Mucosa of rectum (tissue), 2 donors: ENCODE measurements at regions not wholly inside any gene's neighbourhood (a gene's known extent, or its start where the extent isn't known, plus 50 kb on each side); places are given as distances from the start of the nearest gene placed in this dataset.
A peak's percentile ranks its signal among the peaks of the same experiment; 100 is the strongest.

ENCODE experiments used
- H3K27ac ChIP-seq, 2 donors: one replicate each; pipeline ENCODE4 v1.7.0; 2013; ENCODE audit warnings: inconsistent platforms in 2 of 2, low read depth in 2 of 2, low read length in 2 of 2
- H3K27me3 ChIP-seq, 2 donors: one replicate each; pipeline ENCODE4 v1.7.0; 2013; ENCODE audit warnings: low read length in 2 of 2; ENCODE audit not compliant: control insufficient read depth in 2 of 2, insufficient read depth in 2 of 2
- H3K36me3 ChIP-seq, 2 donors: one replicate each; pipeline ENCODE4 v1.7.0; 2013; ENCODE audit warnings: low read length in 2 of 2; ENCODE audit not compliant: control insufficient read depth in 2 of 2, insufficient read depth in 2 of 2
- H3K4me1 ChIP-seq, 2 donors: one replicate each; pipeline ENCODE4 v1.7.0; 2013; ENCODE audit warnings: low read length in 2 of 2, mild to moderate bottlenecking in 1 of 2; ENCODE audit not compliant: control insufficient read depth in 2 of 2, insufficient read depth in 2 of 2
- H3K4me3 ChIP-seq, 2 donors: one replicate each; pipeline ENCODE4 v1.7.0; 2013; ENCODE audit warnings: low read length in 2 of 2
- H3K9ac ChIP-seq, 2 donors: one replicate each; pipeline ENCODE4 v1.7.0; 2013; ENCODE audit warnings: low read length in 2 of 2, low read depth in 1 of 2, mild to moderate bottlenecking in 1 of 2
- H3K9me3 ChIP-seq, 2 donors: one replicate each; pipeline ENCODE4 v1.7.0; 2013; ENCODE audit warnings: low read length in 2 of 2; ENCODE audit not compliant: control insufficient read depth in 2 of 2
- donor health status: healthy.
- donor health status: Normal muscosa, but diverticular disease.

GRCh38 chr13:80133631-80134261 is 207.2 kb downstream of the SPRY2 start:
- no peaks in the 10 kb centered on the region for H3K9me3 ChIP-seq
- no peaks in the 10 kb centered on the region for H3K27me3 ChIP-seq
- no peaks in the 10 kb centered on the region for H3K36me3 ChIP-seq
- H3K4me1 ChIP-seq: peaks cover 19 to 21% of the 10 kb centered on the region in 2 donors
- peak overlapping the region in 1 of 2 donors; percentile 2 for H3K9ac ChIP-seq
- peak overlapping the region in 1 of 2 donors; percentile 46 for H3K4me3 ChIP-seq
- peak overlapping the region; percentile 48 to 69 for H3K27ac ChIP-seq

GRCh38 chr13:80132741-80133601 is 208.0 kb downstream of the SPRY2 start:
- peaks cover 19 to 21% of the 10 kb centered on the region in 2 donors for H3K4me1 ChIP-seq
- H3K27me3 ChIP-seq: no peaks in the 10 kb centered on the region
- H3K9ac ChIP-seq: peak overlapping the region in 1 of 2 donors; percentile 61
- no peaks in the 10 kb centered on the region for H3K9me3 ChIP-seq
- H3K36me3 ChIP-seq: no peaks in the 10 kb centered on the region
- H3K4me3 ChIP-seq: peak overlapping the region; percentile 46 to 52
- H3K27ac ChIP-seq: peak overlapping the region; percentile 69 to 76

- Histone ChIP-seq H3K4me3 (peak overlapping the region; percentile 52 to 62), H3K9me3 (no peaks in the 10 kb centered on the region), H3K36me3 (no peaks in the 10 kb centered on the region), H3K4me1 (peaks cover 19 to 21% of the 10 kb centered on the region in 2 donors), H3K27ac (peak overlapping the region; percentile 12 to 57), H3K27me3 (no peaks in the 10 kb centered on the region), H3K9ac (peak overlapping the region; percentile 4 to 34)
These were observed 209.7 kb downstream of the SPRY2 start for GRCh38 chr13:80131204-80131603.

GRCh38 chr13:80126389-80127068 is 214.4 kb downstream of the SPRY2 start:
- Histone ChIP-seq H3K9ac (no peak overlapping the region), H3K4me1 (peaks cover 2 to 7% of the 10 kb centered on the region in 2 donors), H3K27ac (no peak overlapping the region), H3K36me3 (no peaks in the 10 kb centered on the region), H3K9me3 (no peaks in the 10 kb centered on the region), H3K4me3 (no peak overlapping the region), H3K27me3 (no peaks in the 10 kb centered on the region)

- Histone ChIP-seq H3K36me3 (no peaks in the 10 kb centered on the region), H3K9me3 (no peaks in the 10 kb centered on the region), H3K9ac (no peak overlapping the region), H3K27ac (no peak overlapping the region), H3K4me3 (no peak overlapping the region), H3K27me3 (no peaks in the 10 kb centered on the region), H3K4me1 (no peaks in the 10 kb centered on the region)
These were observed 217.0 kb downstream of the SPRY2 start for GRCh38 chr13:80123945-80124344.

GRCh38 chr13:80121038-80121437 is 219.9 kb downstream of the SPRY2 start:
- H3K27me3 ChIP-seq: no peaks in the 10 kb centered on the region
- no peaks in the 10 kb centered on the region for H3K36me3 ChIP-seq
- H3K9me3 ChIP-seq: no peaks in the 10 kb centered on the region
- H3K9ac ChIP-seq: no peak overlapping the region
- no peak overlapping the region for H3K4me3 ChIP-seq
- no peak overlapping the region for H3K27ac ChIP-seq
- no peaks in the 10 kb centered on the region for H3K4me1 ChIP-seq

- no peak overlapping the region for H3K9ac ChIP-seq
- no peaks in the 10 kb centered on the region for H3K4me1 ChIP-seq
- no peaks in the 10 kb centered on the region for H3K27me3 ChIP-seq
- H3K27ac ChIP-seq: no peak overlapping the region
- no peaks in the 10 kb centered on the region for H3K36me3 ChIP-seq
- no peak overlapping the region for H3K4me3 ChIP-seq
- H3K9me3 ChIP-seq: no peaks in the 10 kb centered on the region
These were observed 222.4 kb downstream of the SPRY2 start for GRCh38 chr13:80118506-80118905.

- no peak overlapping the region for H3K27ac ChIP-seq
- H3K27me3 ChIP-seq: no peaks in the 10 kb centered on the region
- no peaks in the 10 kb centered on the region for H3K4me1 ChIP-seq
- H3K9me3 ChIP-seq: no peaks in the 10 kb centered on the region
- H3K36me3 ChIP-seq: no peaks in the 10 kb centered on the region
- H3K4me3 ChIP-seq: no peak overlapping the region
- no peak overlapping the region for H3K9ac ChIP-seq
These were observed 222.8 kb downstream of the SPRY2 start for GRCh38 chr13:80118099-80118498.

- Histone ChIP-seq H3K27me3 (no peaks in the 10 kb centered on the region), H3K27ac (no peak overlapping the region), H3K4me3 (no peak overlapping the region), H3K36me3 (no peaks in the 10 kb centered on the region), H3K9me3 (no peaks in the 10 kb centered on the region), H3K4me1 (no peaks in the 10 kb centered on the region), H3K9ac (no peak overlapping the region)
These were observed 223.4 kb downstream of the SPRY2 start for GRCh38 chr13:80117515-80117914.

- no peak overlapping the region for H3K4me3 ChIP-seq
- no peak overlapping the region for H3K9ac ChIP-seq
- H3K27me3 ChIP-seq: no peaks in the 10 kb centered on the region
- H3K27ac ChIP-seq: no peak overlapping the region
- H3K4me1 ChIP-seq: no peaks in the 10 kb centered on the region
- H3K36me3 ChIP-seq: no peaks in the 10 kb centered on the region
- H3K9me3 ChIP-seq: no peaks in the 10 kb centered on the region
These were observed 224.8 kb downstream of the SPRY2 start for GRCh38 chr13:80116107-80116506.
